ENCODE measurements at regions not wholly inside any gene's neighbourhood (a gene's known extent, or its start where the extent isn't known, plus 50 kb on each side); places are given as distances from the start of the nearest gene placed in this dataset.
"Not testable (repeated sequence)": the region's sequence is repeated elsewhere in the genome, so short reads cannot be mapped to it uniquely, and the experiment has no call there.

GRCh38 chr7:149960863-149961262 lies 87.1 kb downstream of the ATP6V0E2 start:
- H3K4me3 Mint-ChIP-seq; H3K4me3 ChIP-seq (ENCODE audit: low read length); H3K9me3 Mint-ChIP-seq; intact Hi-C loops (cut with micrococcal nuclease); H3K36me3 ChIP-seq (ENCODE audit: control insufficient read depth, insufficient read depth, low read length); H3K27me3 ChIP-seq (ENCODE audit: control insufficient read depth, insufficient read depth, low read length); H3K4me1 ChIP-seq (ENCODE audit: control insufficient read depth, insufficient read depth, low read length); H3K27me3 Mint-ChIP-seq (ENCODE audit: low read depth in 2 of 2); H3K36me3 Mint-ChIP-seq: not testable (repeated sequence)
- ATAC-seq (peak; percentile 6 to 65 (median 57)), DNase-seq (peak in 1 of 2 donors; percentile 34)
- peak overlapping the region; percentile 81 to 87 for H3K27ac Mint-ChIP-seq
- Histone ChIP-seq H3K27ac (ENCODE audit: low read length) (peak overlapping the region; percentile 74), H3K9me3 (ENCODE audit: control insufficient read depth, insufficient read depth, low read length) (peaks cover 23% of the 10 kb centered on the region)
- peaks cover 12 to 20% of the 10 kb centered on the region in 2 donors for H3K4me1 Mint-ChIP-seq

GRCh38 chr7:149961878-149962277 lies 88.1 kb downstream of the ATP6V0E2 start:
- WGBS (ENCODE audit: insufficient coverage), result 7% methylated on average over 1 of the region's 2 CpGs
- H3K4me3 Mint-ChIP-seq; intact Hi-C loops (cut with micrococcal nuclease); H3K9me3 Mint-ChIP-seq; H3K4me1 ChIP-seq (ENCODE audit: control insufficient read depth, insufficient read depth, low read length); H3K27me3 Mint-ChIP-seq (ENCODE audit: low read depth in 2 of 2); H3K4me3 ChIP-seq (ENCODE audit: low read length); H3K27me3 ChIP-seq (ENCODE audit: control insufficient read depth, insufficient read depth, low read length); H3K36me3 Mint-ChIP-seq; H3K36me3 ChIP-seq (ENCODE audit: control insufficient read depth, insufficient read depth, low read length): not testable (repeated sequence)
- ATAC-seq, result peak; percentile 44 to 64 (median 61)
- peak in 1 of 2 donors; percentile 43 for DNase-seq
- H3K27ac ChIP-seq (ENCODE audit: low read length), result peak overlapping the region; percentile 74
- peaks cover 23% of the 10 kb centered on the region for H3K9me3 ChIP-seq (ENCODE audit: control insufficient read depth, insufficient read depth, low read length)
- Mint-ChIP-seq H3K4me1 (peaks cover 12 to 20% of the 10 kb centered on the region in 2 donors), H3K27ac (peak overlapping the region; percentile 81 to 87)

GRCh38 chr7:149962685-149963319 lies 89.0 kb downstream of the ATP6V0E2 start:
- H3K27ac Mint-ChIP-seq, result peak overlapping the region in 1 of 2 donors; percentile 32
- H3K4me3 Mint-ChIP-seq; ATAC-seq; intact Hi-C loops (cut with micrococcal nuclease); H3K4me1 ChIP-seq (ENCODE audit: control insufficient read depth, insufficient read depth, low read length); H3K36me3 ChIP-seq (ENCODE audit: control insufficient read depth, insufficient read depth, low read length); H3K9me3 Mint-ChIP-seq; H3K36me3 Mint-ChIP-seq; H3K27me3 Mint-ChIP-seq (ENCODE audit: low read depth in 2 of 2); DNase-seq; H3K27ac ChIP-seq (ENCODE audit: low read length); H3K27me3 ChIP-seq (ENCODE audit: control insufficient read depth, insufficient read depth, low read length); H3K4me3 ChIP-seq (ENCODE audit: low read length): not testable (repeated sequence)
- peaks cover 23% of the 10 kb centered on the region for H3K9me3 ChIP-seq (ENCODE audit: control insufficient read depth, insufficient read depth, low read length)
- WGBS (ENCODE audit: insufficient coverage), result 83% methylated on average over 5 of the region's 8 CpGs
- H3K4me1 Mint-ChIP-seq, result peaks cover 12 to 20% of the 10 kb centered on the region in 2 donors

GRCh38 chr7:149963985-149964384 lies 90.2 kb downstream of the ATP6V0E2 start:
- peaks cover 23% of the 10 kb centered on the region for H3K9me3 ChIP-seq (ENCODE audit: control insufficient read depth, insufficient read depth, low read length)
- WGBS (ENCODE audit: insufficient coverage), result 92% methylated on average over 3 of the region's 5 CpGs
- ATAC-seq; H3K27ac Mint-ChIP-seq; H3K27ac ChIP-seq (ENCODE audit: low read length); intact Hi-C loops (cut with micrococcal nuclease); H3K4me3 Mint-ChIP-seq; H3K9me3 Mint-ChIP-seq; DNase-seq; H3K4me3 ChIP-seq (ENCODE audit: low read length); H3K27me3 ChIP-seq (ENCODE audit: control insufficient read depth, insufficient read depth, low read length); H3K27me3 Mint-ChIP-seq (ENCODE audit: low read depth in 2 of 2); H3K4me1 ChIP-seq (ENCODE audit: control insufficient read depth, insufficient read depth, low read length); H3K36me3 Mint-ChIP-seq; H3K36me3 ChIP-seq (ENCODE audit: control insufficient read depth, insufficient read depth, low read length): not testable (repeated sequence)
- H3K4me1 Mint-ChIP-seq, result peaks cover 12 to 20% of the 10 kb centered on the region in 2 donors

- no CpG with 5 or more reads among the region's 2 CpGs for WGBS (ENCODE audit: insufficient coverage)
- H3K27ac Mint-ChIP-seq; intact Hi-C loops (cut with micrococcal nuclease); H3K4me3 ChIP-seq (ENCODE audit: low read length); H3K9me3 Mint-ChIP-seq; H3K4me1 ChIP-seq (ENCODE audit: control insufficient read depth, insufficient read depth, low read length); DNase-seq; H3K27ac ChIP-seq (ENCODE audit: low read length); H3K36me3 Mint-ChIP-seq; H3K4me3 Mint-ChIP-seq; H3K4me1 Mint-ChIP-seq; ATAC-seq; H3K36me3 ChIP-seq (ENCODE audit: control insufficient read depth, insufficient read depth, low read length); H3K27me3 Mint-ChIP-seq (ENCODE audit: low read depth in 2 of 2); H3K27me3 ChIP-seq (ENCODE audit: control insufficient read depth, insufficient read depth, low read length): not testable (repeated sequence)
- peaks cover 14% of the 10 kb centered on the region for H3K9me3 ChIP-seq (ENCODE audit: control insufficient read depth, insufficient read depth, low read length)
These were observed 92.7 kb downstream of the ATP6V0E2 start for GRCh38 chr7:149966444-149966843.

- H3K27ac Mint-ChIP-seq; H3K4me3 Mint-ChIP-seq; DNase-seq; H3K36me3 ChIP-seq (ENCODE audit: control insufficient read depth, insufficient read depth, low read length); H3K9me3 Mint-ChIP-seq; H3K27me3 ChIP-seq (ENCODE audit: control insufficient read depth, insufficient read depth, low read length); H3K36me3 Mint-ChIP-seq; H3K4me1 ChIP-seq (ENCODE audit: control insufficient read depth, insufficient read depth, low read length); H3K4me3 ChIP-seq (ENCODE audit: low read length); intact Hi-C loops (cut with micrococcal nuclease); H3K27ac ChIP-seq (ENCODE audit: low read length); H3K4me1 Mint-ChIP-seq; H3K9me3 ChIP-seq (ENCODE audit: control insufficient read depth, insufficient read depth, low read length); ATAC-seq: not testable (repeated sequence)
- 97% methylated on average over 5 of the region's 10 CpGs for WGBS (ENCODE audit: insufficient coverage)
- peaks cover 14 to 24% of the 10 kb centered on the region in 2 donors for H3K27me3 Mint-ChIP-seq (ENCODE audit: low read depth in 2 of 2)
These were observed 99.2 kb downstream of the ATP6V0E2 start for GRCh38 chr7:149972977-149973376.

- H3K4me1 Mint-ChIP-seq; H3K9me3 Mint-ChIP-seq; H3K4me3 Mint-ChIP-seq; H3K4me1 ChIP-seq (ENCODE audit: control insufficient read depth, insufficient read depth, low read length); H3K27ac ChIP-seq (ENCODE audit: low read length); H3K27ac Mint-ChIP-seq; H3K4me3 ChIP-seq (ENCODE audit: low read length); H3K9me3 ChIP-seq (ENCODE audit: control insufficient read depth, insufficient read depth, low read length); DNase-seq; H3K27me3 ChIP-seq (ENCODE audit: control insufficient read depth, insufficient read depth, low read length); intact Hi-C loops (cut with micrococcal nuclease); H3K36me3 Mint-ChIP-seq; ATAC-seq; H3K36me3 ChIP-seq (ENCODE audit: control insufficient read depth, insufficient read depth, low read length): not testable (repeated sequence)
- peaks cover 14 to 24% of the 10 kb centered on the region in 2 donors for H3K27me3 Mint-ChIP-seq (ENCODE audit: low read depth in 2 of 2)
- 72% methylated on average over 3 of the region's 11 CpGs for WGBS (ENCODE audit: insufficient coverage)
These were observed 99.9 kb downstream of the ATP6V0E2 start for GRCh38 chr7:149973681-149974080.

GRCh38 chr7:149975608-149976007 lies 101.8 kb downstream of the ATP6V0E2 start:
- H3K27ac Mint-ChIP-seq; H3K4me1 ChIP-seq (ENCODE audit: control insufficient read depth, insufficient read depth, low read length); intact Hi-C loops (cut with micrococcal nuclease); DNase-seq; H3K36me3 Mint-ChIP-seq; H3K27ac ChIP-seq (ENCODE audit: low read length); H3K9me3 Mint-ChIP-seq; H3K4me3 ChIP-seq (ENCODE audit: low read length); H3K9me3 ChIP-seq (ENCODE audit: control insufficient read depth, insufficient read depth, low read length); H3K4me3 Mint-ChIP-seq; H3K4me1 Mint-ChIP-seq; H3K36me3 ChIP-seq (ENCODE audit: control insufficient read depth, insufficient read depth, low read length); H3K27me3 ChIP-seq (ENCODE audit: control insufficient read depth, insufficient read depth, low read length); ATAC-seq: not testable (repeated sequence)
- peaks cover 19% of the 10 kb centered on the region in 2 donors for H3K27me3 Mint-ChIP-seq (ENCODE audit: low read depth in 2 of 2)
- 11% methylated on average over 4 of the region's 4 CpGs for WGBS (ENCODE audit: insufficient coverage)

All from natural killer cell (primary cell).